A549 (cell line): ENCODE measurements at regions not wholly inside any gene's neighbourhood (a gene's known extent, or its start where the extent isn't known, plus 50 kb on each side); places are given as distances from the start of the nearest gene placed in this dataset.

Source experiments
- ATAC-seq, 2 experiments: fragments of 200-7000 bp in 1 of 2; fragments of >200 bp in 1 of 2; cut with Nextera tagmentation in 1 of 2; cut with Tn5 transposase in 1 of 2; 3 replicates each; pipeline versions ENCODE4 v1.8.0 to v1.9.1; 2018 to 2020; ENCODE audit warnings: mild to moderate bottlenecking in 1 of 2, moderate library complexity in 1 of 2
- CTCF ChIA-PET: fragments of 300-600 bp; sonication (Branson Sonifier 250); formaldehyde crosslinking; extraction: SDS; loops from one replicate; lab custom pipeline; 2021; ENCODE audit warnings: antibody characterized with exemption, inconsistent platforms; lab: Yijun Ruan, JAX
- POLR2A ChIA-PET: fragments of 350-600 bp; formaldehyde crosslinking; extraction: SDS; loops from one replicate; lab custom pipeline; 2021; ENCODE audit warnings: antibody characterized with exemption, inconsistent platforms; lab: Yijun Ruan, JAX
- DNase-seq, 2 experiments: peaks; one replicate each; pipeline versions ENCODE4 v3.0.0 to v3.0.0-alpha.2; 2011 to 2016; ENCODE audit warnings: low read depth in 1 of 2, low spot score in 1 of 2
- FAIRE-seq: peaks from 2 replicates; lab custom pipeline; 2011; peaks lifted over from hg19 to GRCh38; lab: Jason Lieb, UNC
- H3K27ac ChIP-seq, 2 experiments: fragments of >200 bp; sonication (Bioruptor Twin); formaldehyde crosslinking; 3 replicates each; pipeline ENCODE4 v1.5.1; 2016 to 2017
- H3K4me1 ChIP-seq: fragments of >200 bp; sonication (Bioruptor Twin); formaldehyde crosslinking; 3 replicates; pipeline ENCODE4 v1.6.1; 2016
- H3K4me2 ChIP-seq: fragments of >200 bp; sonication (Bioruptor Twin); formaldehyde crosslinking; 3 replicates; pipeline ENCODE4 v1.6.1; 2016
- H3K4me3 ChIP-seq: fragments of >200 bp; sonication (Bioruptor Twin); formaldehyde crosslinking; 3 replicates; pipeline ENCODE4 v1.5.1; 2016
- H3K9me3 ChIP-seq: fragments of >200 bp; sonication (Bioruptor Twin); formaldehyde crosslinking; 3 replicates; pipeline ENCODE4 v1.6.1; 2016
- BHLHE40 ChIP-seq: IDR thresholded peaks from 2 replicates; pipeline ENCODE4 v1.6.1; 2012; ENCODE audit warnings: low read depth, low read length, inconsistent platforms
- CBX2 ChIP-seq: fragments of 200-600 bp; sonication (generic); IDR thresholded peaks from 2 replicates; pipeline ENCODE4 v1.6.1; 2016; ENCODE audit warnings: low read depth, mild to moderate bottlenecking, borderline replicate concordance
- CHD2 ChIP-seq: fragments of 150-350 bp; IDR thresholded peaks from 2 replicates; pipeline ENCODE4 v1.6.1; 2014; ENCODE audit warnings: low read length; ENCODE audit not compliant: partially characterized antibody
- CHD4 ChIP-seq: fragments of 200-600 bp; sonication (generic); IDR thresholded peaks from 2 replicates; pipeline ENCODE4 v1.6.1; 2016; ENCODE audit warnings: antibody characterized with exemption, mild to moderate bottlenecking, borderline replicate concordance
- E2F6 ChIP-seq: IDR thresholded peaks from 2 replicates; pipeline ENCODE4 v1.6.1; 2012; ENCODE audit warnings: low read depth, borderline replicate concordance
- EHMT2 ChIP-seq: fragments of 200-600 bp; sonication (generic); IDR thresholded peaks from 2 replicates; pipeline ENCODE4 v1.6.1; 2016; ENCODE audit warnings: antibody characterized with exemption, low read depth, mild to moderate bottlenecking, moderate library complexity
- EP300 ChIP-seq, 2 experiments: fragments of >200 bp; sonication (Bioruptor Twin); formaldehyde crosslinking; IDR thresholded peaks; 2 replicates in 1 of 2; 3 replicates in 1 of 2; pipeline ENCODE4 v1.6.1; 2016 to 2017
- FOXS1 ChIP-seq: fragments of 250-450 bp; sonication (Bioruptor Pico); IDR thresholded peaks from 2 replicates; pipeline ENCODE4 v1.5.0; 2020; ENCODE audit warnings: mild to moderate bottlenecking, moderate library complexity
- HOXB13 ChIP-seq: fragments of 250-450 bp; sonication (Bioruptor Pico); IDR thresholded peaks from 2 replicates; pipeline ENCODE4 v1.5.0; 2020; ENCODE audit warnings: low read depth, mild to moderate bottlenecking, moderate library complexity
- JUN ChIP-seq, 2 experiments: fragments of >200 bp; sonication (Bioruptor Twin); formaldehyde crosslinking; IDR thresholded peaks; 2 replicates in 1 of 2; 3 replicates in 1 of 2; pipeline ENCODE4 v1.6.1; 2016 to 2017
- KDM1A ChIP-seq: fragments of 200-600 bp; sonication (generic); IDR thresholded peaks from 2 replicates; pipeline ENCODE4 v1.6.1; 2016; ENCODE audit warnings: low read depth, mild to moderate bottlenecking
- MAFK ChIP-seq: fragments of 450-650 bp; IDR thresholded peaks from 2 replicates; pipeline ENCODE4 v1.6.1; 2014; ENCODE audit not compliant: partially characterized antibody
- MAZ ChIP-seq: fragments of 150-350 bp; IDR thresholded peaks from 2 replicates; pipeline ENCODE4 v1.6.1; 2014; ENCODE audit warnings: antibody characterized with exemption, low read depth, low read length, borderline replicate concordance
- NPAS2 ChIP-seq: fragments of 250-450 bp; sonication (Bioruptor Pico); IDR thresholded peaks from 2 replicates; pipeline ENCODE4 v1.8.0; 2022; ENCODE audit warnings: mild to moderate bottlenecking, moderate library complexity, borderline replicate concordance
- POLR2A ChIP-seq: IDR thresholded peaks from 2 replicates; pipeline ENCODE4 v1.6.1; 2012; ENCODE audit warnings: mild to moderate bottlenecking, low read length
- SMC3 ChIP-seq: fragments of >200 bp; sonication (Bioruptor Twin); formaldehyde crosslinking; IDR thresholded peaks from 3 replicates; pipeline ENCODE4 v1.6.1; 2018; ENCODE audit warnings: inconsistent platforms
- ZC3H11A ChIP-seq: fragments of 450-650 bp; IDR thresholded peaks from 2 replicates; pipeline ENCODE4 v1.6.1; 2014; ENCODE audit warnings: antibody characterized with exemption, mild to moderate bottlenecking
- ZFP36 ChIP-seq: fragments of 450-650 bp; IDR thresholded peaks from 2 replicates; pipeline ENCODE4 v1.6.1; 2014; ENCODE audit warnings: borderline replicate concordance; ENCODE audit not compliant: partially characterized antibody
- WGBS: methylation state at CpG from one replicate; pipeline ENCODE4 v1.1.6; 2017; ENCODE audit errors: missing lambda C conversion rate; 5-methylcytosine and 5-hydroxymethylcytosine counted together
- TF ChIP-seq, protein P1 (sequence below): fragments of 150-350 bp; IDR thresholded peaks from 2 replicates; pipeline ENCODE4 v1.6.1; 2014; ENCODE audit warnings: low read depth, mild to moderate bottlenecking, low read length
- TF ChIP-seq, protein P2 (sequence below): fragments of 250-450 bp; sonication (Bioruptor Pico); IDR thresholded peaks from 2 replicates; pipeline ENCODE4 v1.5.0; 2021; ENCODE audit warnings: mild to moderate bottlenecking, moderate library complexity, borderline replicate concordance
- TF ChIP-seq, protein P3 (sequence below): IDR thresholded peaks from 2 replicates; pipeline ENCODE4 v1.6.1; 2012

DNA sequence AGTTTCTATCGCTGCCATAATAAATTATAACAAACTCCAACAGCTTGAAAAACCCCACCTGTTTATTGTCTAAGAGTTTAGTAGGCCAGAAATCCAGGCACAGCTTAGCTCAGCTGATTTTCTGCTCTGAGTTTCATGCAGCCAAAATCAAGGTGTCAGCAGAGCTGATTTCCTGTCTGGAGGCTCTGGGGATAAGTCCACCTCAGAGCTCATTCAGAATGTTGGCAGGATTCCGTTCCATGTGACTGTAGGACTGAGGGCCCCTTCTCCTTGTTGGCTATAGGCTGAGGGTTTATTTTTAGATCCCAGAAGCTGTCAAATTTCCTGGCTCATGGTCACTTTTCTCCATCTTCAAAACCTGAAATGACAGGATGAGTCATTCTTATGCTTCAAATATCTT is 91.6 kb upstream of the CHODL start:
- ATAC-seq (no peak), DNase-seq (no peak), FAIRE-seq (no peak)
- TF ChIP-seq EHMT2 (no peak), MAZ (no peak), SMC3 (no peak), NPAS2 (no peak)
- TF ChIP-seq, protein P1, sequence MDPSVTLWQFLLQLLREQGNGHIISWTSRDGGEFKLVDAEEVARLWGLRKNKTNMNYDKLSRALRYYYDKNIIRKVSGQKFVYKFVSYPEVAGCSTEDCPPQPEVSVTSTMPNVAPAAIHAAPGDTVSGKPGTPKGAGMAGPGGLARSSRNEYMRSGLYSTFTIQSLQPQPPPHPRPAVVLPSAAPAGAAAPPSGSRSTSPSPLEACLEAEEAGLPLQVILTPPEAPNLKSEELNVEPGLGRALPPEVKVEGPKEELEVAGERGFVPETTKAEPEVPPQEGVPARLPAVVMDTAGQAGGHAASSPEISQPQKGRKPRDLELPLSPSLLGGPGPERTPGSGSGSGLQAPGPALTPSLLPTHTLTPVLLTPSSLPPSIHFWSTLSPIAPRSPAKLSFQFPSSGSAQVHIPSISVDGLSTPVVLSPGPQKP, result no peak
- TF ChIP-seq, protein P2, sequence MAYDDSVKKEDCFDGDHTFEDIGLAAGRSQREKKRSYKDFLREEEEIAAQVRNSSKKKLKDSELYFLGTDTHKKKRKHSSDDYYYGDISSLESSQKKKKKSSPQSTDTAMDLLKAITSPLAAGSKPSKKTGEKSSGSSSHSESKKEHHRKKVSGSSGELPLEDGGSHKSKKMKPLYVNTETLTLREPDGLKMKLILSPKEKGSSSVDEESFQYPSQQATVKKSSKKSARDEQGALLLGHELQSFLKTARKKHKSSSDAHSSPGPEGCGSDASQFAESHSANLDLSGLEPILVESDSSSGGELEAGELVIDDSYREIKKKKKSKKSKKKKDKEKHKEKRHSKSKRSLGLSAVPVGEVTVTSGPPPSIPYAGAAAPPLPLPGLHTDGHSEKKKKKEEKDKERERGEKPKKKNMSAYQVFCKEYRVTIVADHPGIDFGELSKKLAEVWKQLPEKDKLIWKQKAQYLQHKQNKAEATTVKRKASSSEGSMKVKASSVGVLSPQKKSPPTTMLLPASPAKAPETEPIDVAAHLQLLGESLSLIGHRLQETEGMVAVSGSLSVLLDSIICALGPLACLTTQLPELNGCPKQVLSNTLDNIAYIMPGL (CRISPR knock-in tag), result no peak
- no peak overlapping the region for H3K4me3 ChIP-seq
- ChIA-PET POLR2A (no interaction called here), CTCF (no interaction called here)
- H3K4me2 ChIP-seq, result no peak overlapping the region
- H3K9me3 ChIP-seq, result no peaks in the 10 kb centered on the region
- no peaks in the 10 kb centered on the region for H3K4me1 ChIP-seq
- 0% methylated on average over 2 of the region's 2 CpGs for WGBS
- no peak overlapping the region for H3K27ac ChIP-seq

- WGBS, result 0% methylated on average over 2 of the region's 2 CpGs
- Histone ChIP-seq H3K4me2 (no peak overlapping the region), H3K4me3 (no peak overlapping the region), H3K4me1 (no peaks in the 10 kb centered on the region), H3K9me3 (no peaks in the 10 kb centered on the region), H3K27ac (no peak overlapping the region)
- ChIA-PET CTCF (no interaction called here), POLR2A (no interaction called here)
- ATAC-seq, result no peak
- DNase-seq, result no peak
- TF ChIP-seq CBX2 (no peak), HOXB13 (CRISPR knock-in tag) (no peak), POLR2A (no peak), JUN (IDR thresholded peaks at IDR 0.05) (no peak)
- TF ChIP-seq, protein P3, sequence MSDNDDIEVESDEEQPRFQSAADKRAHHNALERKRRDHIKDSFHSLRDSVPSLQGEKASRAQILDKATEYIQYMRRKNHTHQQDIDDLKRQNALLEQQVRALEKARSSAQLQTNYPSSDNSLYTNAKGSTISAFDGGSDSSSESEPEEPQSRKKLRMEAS, result no peak
- no peak for FAIRE-seq
Measured at GRCh38 chr21:18152371-18152770, 92.3 kb upstream of the CHODL start.

GRCh38 chr21:18151046-18151445 is 93.6 kb upstream of the CHODL start:
- Histone ChIP-seq H3K9me3 (no peaks in the 10 kb centered on the region), H3K4me1 (no peaks in the 10 kb centered on the region), H3K4me2 (no peak overlapping the region), H3K27ac (no peak overlapping the region), H3K4me3 (no peak overlapping the region)
- POLR2A ChIA-PET, result no interaction called here
- CTCF ChIA-PET, result no interaction called here
- WGBS, result 0% methylated on average over 1 of the region's 5 CpGs
- ATAC-seq, result no peak
- no peak for FAIRE-seq
- no peak for TF ChIP-seq E2F6
- TF ChIP-seq MAFK, result no peak
- TF ChIP-seq ZC3H11A, result no peak
- TF ChIP-seq ZFP36, result no peak
- TF ChIP-seq CHD2, result no peak
- TF ChIP-seq BHLHE40, result no peak
- TF ChIP-seq EP300 (IDR thresholded peaks at IDR 0.05), result no peak
- no peak for TF ChIP-seq FOXS1 (CRISPR knock-in tag)
- no peak for TF ChIP-seq MAZ
- no peak for TF ChIP-seq KDM1A
- TF ChIP-seq, protein P3, result no peak
- no peak for TF ChIP-seq CHD4
- TF ChIP-seq SMC3, result no peak
- no peak for DNase-seq
